Caco-2 (cell line): ENCODE measurements at regions not wholly inside any gene's neighbourhood (a gene's known extent, or its start where the extent isn't known, plus 50 kb on each side); places are given as distances from the start of the nearest gene placed in this dataset.

ENCODE experiments used
- BruUV-seq: library from RNA; stranded (reverse); fragments of 400-500 nt; replicated peaks from 2 replicates; lab custom pipeline; 2021; lab: Mats Ljungman, UMichigan
- CTCF ChIA-PET: fragments of 300-600 bp; sonication (Branson Sonifier 250); formaldehyde crosslinking; loops from one replicate; lab custom pipeline; 2022; ENCODE audit warnings: antibody characterized with exemption; lab: Charles Lee
- POLR2A ChIA-PET: fragments of 300-600 bp; sonication (Branson Sonifier 250); formaldehyde crosslinking; loops from one replicate; lab custom pipeline; 2022; ENCODE audit warnings: antibody characterized with exemption; lab: Charles Lee
- DNase-seq, 2 experiments: peaks; one replicate each; pipeline versions ENCODE4 v3.0.0 to v3.0.0-alpha.2; 2020 to 2022
- H3K27me3 ChIP-seq: replicated peaks from 2 replicates; pipeline ENCODE4 v1.6.0; 2011; ENCODE audit warnings: low read length; ENCODE audit not compliant: control insufficient read depth, insufficient read depth
- H3K36me3 ChIP-seq: 2 replicates; pipeline ENCODE4 v1.5.1; 2011; ENCODE audit warnings: low read length; ENCODE audit not compliant: control insufficient read depth, insufficient read depth
- H3K4me1 ChIP-seq: fragments of 250-450 bp; sonication (Bioruptor Pico); 2 replicates; pipeline ENCODE4 v1.5.1; 2020; ENCODE audit warnings: mild to moderate bottlenecking
- H3K4me3 ChIP-seq: 2 replicates; pipeline ENCODE4 v1.5.1; 2011; ENCODE audit warnings: low read depth, mild to moderate bottlenecking, control low read depth, low read length
- H3K9me3 ChIP-seq: fragments of 250-450 bp; sonication (Bioruptor Pico); 2 replicates; pipeline ENCODE4 v1.5.1; 2020; ENCODE audit warnings: mild to moderate bottlenecking, moderate library complexity
- H3K27ac Mint-ChIP-seq: one replicate; pipeline ENCODE4 v1.8.0; 2022; ENCODE audit warnings: mixed read lengths; ENCODE audit not compliant: unreplicated experiment
- H3K27me3 Mint-ChIP-seq: one replicate; pipeline ENCODE4 v1.8.0; 2022; ENCODE audit warnings: mixed read lengths; ENCODE audit not compliant: insufficient read depth, unreplicated experiment
- H3K36me3 Mint-ChIP-seq: one replicate; pipeline ENCODE4 v1.8.0; 2022; ENCODE audit warnings: mild to moderate bottlenecking, mixed read lengths; ENCODE audit not compliant: insufficient read depth, unreplicated experiment
- H3K4me1 Mint-ChIP-seq: one replicate; pipeline ENCODE4 v1.8.0; 2022; ENCODE audit warnings: low read depth, mixed read lengths; ENCODE audit not compliant: unreplicated experiment
- H3K4me3 Mint-ChIP-seq: one replicate; pipeline ENCODE4 v1.8.0; 2022; ENCODE audit warnings: mild to moderate bottlenecking, moderate library complexity, mixed read lengths; ENCODE audit not compliant: unreplicated experiment
- H3K9me3 Mint-ChIP-seq: one replicate; pipeline ENCODE4 v1.8.0; 2022; ENCODE audit warnings: mixed read lengths; ENCODE audit not compliant: unreplicated experiment
- CTCF ChIP-seq, 2 experiments: fragments of 200-600 bp in 1 of 2; IDR thresholded peaks; 1 replicate in 1 of 2; 2 replicates in 1 of 2; pipeline versions ENCODE4 v1.5.1 to v1.8.0; 2011 to 2022; ENCODE audit warnings: antibody characterized with exemption in 1 of 2, control low read depth in 1 of 2, inconsistent platforms in 1 of 2, low read depth in 1 of 2, low read length in 1 of 2, mild to moderate bottlenecking in 1 of 2, moderate library complexity in 1 of 2; ENCODE audit not compliant: insufficient read depth in 1 of 2, severe bottlenecking in 1 of 2, unreplicated experiment in 1 of 2
- intact Hi-C: fragments of 100-400 bp; cut with micrococcal nuclease; formaldehyde crosslinking; loops from one replicate; pipeline ENCODE4 v1.10.0; 2022; ENCODE audit not compliant: unreplicated experiment

- peaks cover 41% of the 10 kb centered on the region for H3K4me1 ChIP-seq
- H3K36me3 ChIP-seq = no peaks in the 10 kb centered on the region
- H3K9me3 ChIP-seq = no peaks in the 10 kb centered on the region
- Mint-ChIP-seq H3K4me3 (no peak overlapping the region), H3K27ac (no peak overlapping the region), H3K4me1 (peaks cover 36% of the 10 kb centered on the region), H3K27me3 (no peaks in the 10 kb centered on the region), H3K9me3 (no peaks in the 10 kb centered on the region), H3K36me3 (peaks cover 6% of the 10 kb centered on the region)
- H3K4me3 ChIP-seq = no peak overlapping the region
- BruUV-seq = no TSS peak
- DNase-seq = peak in 1 of 2 experiments; percentile 30
- CTCF ChIA-PET = interaction anchor here (0.9 to 2.6 kb wide), 2 partner anchors 11 to 279 kb away, joined by 5 to 16 read pairs; no protein-coding TSS in a partner anchor
- intact Hi-C loops = no loop called here
- no peak for TF ChIP-seq CTCF (IDR thresholded peaks at IDR 0.05; ENCODE audit: insufficient read depth in 1 of 2, low read depth in 1 of 2, low read length in 1 of 2, severe bottlenecking in 1 of 2, unreplicated experiment in 1 of 2)
- H3K27me3 ChIP-seq = no peaks in the 10 kb centered on the region
- POLR2A ChIA-PET = interaction anchor here (0.6 to 1.1 kb wide), 2 partner anchors 8 to 11 kb away, joined by 3 read pairs; no protein-coding TSS in a partner anchor
These were observed 97.8 kb downstream of the PLEKHG1 start for GRCh38 chr6:150697515-150697914.

- BruUV-seq = no TSS peak
- intact Hi-C loops = no loop called here
- Histone ChIP-seq H3K4me1 (peaks cover 36% of the 10 kb centered on the region), H3K9me3 (no peaks in the 10 kb centered on the region), H3K27me3 (no peaks in the 10 kb centered on the region), H3K36me3 (no peaks in the 10 kb centered on the region), H3K4me3 (no peak overlapping the region)
- no peak overlapping the region for H3K4me3 Mint-ChIP-seq
- TF ChIP-seq CTCF (IDR thresholded peaks at IDR 0.05; ENCODE audit: insufficient read depth in 1 of 2, low read depth in 1 of 2, low read length in 1 of 2, severe bottlenecking in 1 of 2, unreplicated experiment in 1 of 2) = no peak
- no peaks in the 10 kb centered on the region for H3K9me3 Mint-ChIP-seq
- DNase-seq = no peak
- no peaks in the 10 kb centered on the region for H3K27me3 Mint-ChIP-seq
- H3K36me3 Mint-ChIP-seq = peaks cover 4% of the 10 kb centered on the region
- no peak overlapping the region for H3K27ac Mint-ChIP-seq
- CTCF ChIA-PET = no interaction called here
- POLR2A ChIA-PET = no interaction called here
- H3K4me1 Mint-ChIP-seq = peaks cover 34% of the 10 kb centered on the region
These were observed 98.7 kb downstream of the PLEKHG1 start for GRCh38 chr6:150698391-150698790.

- Histone ChIP-seq H3K36me3 (no peaks in the 10 kb centered on the region), H3K9me3 (no peaks in the 10 kb centered on the region), H3K4me1 (peaks cover 2% of the 10 kb centered on the region; the same call in 1 of the 2 replicates), H3K27me3 (no peaks in the 10 kb centered on the region), H3K4me3 (no peak overlapping the region)
- Mint-ChIP-seq H3K36me3 (no peaks in the 10 kb centered on the region), H3K4me3 (no peak overlapping the region), H3K9me3 (no peaks in the 10 kb centered on the region), H3K27ac (no peak overlapping the region), H3K4me1 (peaks cover 2% of the 10 kb centered on the region), H3K27me3 (no peaks in the 10 kb centered on the region)
- ChIA-PET CTCF (no interaction called here), POLR2A (no interaction called here)
- no peak for TF ChIP-seq CTCF (IDR thresholded peaks at IDR 0.05; ENCODE audit: insufficient read depth in 1 of 2, low read depth in 1 of 2, low read length in 1 of 2, severe bottlenecking in 1 of 2, unreplicated experiment in 1 of 2)
- no TSS peak for BruUV-seq
- DNase-seq = no peak
- intact Hi-C loops = no loop called here
These were observed 103.0 kb downstream of the PLEKHG1 start for GRCh38 chr6:150702675-150703074.
